ENCODE measurements at regions not wholly inside any gene's neighbourhood (a gene's known extent, or its start where the extent isn't known, plus 50 kb on each side); places are given as distances from the start of the nearest gene placed in this dataset.
"Not testable (repeated sequence)": the region's sequence is repeated elsewhere in the genome, so short reads cannot be mapped to it uniquely, and the experiment has no call there.

- no peak overlapping the region for H3K27ac Mint-ChIP-seq
- peaks cover 56% of the 10 kb centered on the region for H3K4me1 Mint-ChIP-seq (ENCODE audit: low read depth)
- no peak overlapping the region for H3K4me3 Mint-ChIP-seq
Measured at GRCh38 chr6:25130518-25130917, 148.7 kb upstream of the CARMIL1 start.

GRCh38 chr6:25132934-25133333, 146.2 kb upstream of the CARMIL1 start:
- intact Hi-C loops (cut with micrococcal nuclease) = no loop called here
- Mint-ChIP-seq H3K9me3 (peaks cover 18% of the 10 kb centered on the region), H3K27me3 (ENCODE audit: low read depth) (no peaks in the 10 kb centered on the region), H3K4me1 (ENCODE audit: low read depth) (peaks cover 56% of the 10 kb centered on the region), H3K4me3 (peak overlapping the region; percentile 47), H3K36me3 (ENCODE audit: low read depth) (peaks cover 85% of the 10 kb centered on the region), H3K27ac (no peak overlapping the region)
- DNase-seq = no peak
- CTCF ChIA-PET = interaction anchor here (0.5 to 1.4 kb wide), 2 partner anchors 61 to 220 kb away, joined by 3 read pairs; no protein-coding TSS in a partner anchor

More at GRCh38 chr6:25130518-25130917, 148.7 kb upstream of the CARMIL1 start:
- CTCF ChIA-PET = interaction anchor here (0.7 to 1.5 kb wide), 2 partner anchors 42 to 254 kb away, joined by 3 to 5 read pairs; no protein-coding TSS in a partner anchor
- H3K9me3 Mint-ChIP-seq = peaks cover 18% of the 10 kb centered on the region
- no peak for DNase-seq
- no peaks in the 10 kb centered on the region for H3K27me3 Mint-ChIP-seq (ENCODE audit: low read depth)
- intact Hi-C loops (cut with micrococcal nuclease) = no loop called here
- H3K36me3 Mint-ChIP-seq (ENCODE audit: low read depth) = peaks cover 75% of the 10 kb centered on the region

- Mint-ChIP-seq H3K9me3 (peaks cover 18% of the 10 kb centered on the region), H3K27me3 (ENCODE audit: low read depth) (no peaks in the 10 kb centered on the region), H3K4me1 (ENCODE audit: low read depth) (peaks cover 56% of the 10 kb centered on the region), H3K36me3 (ENCODE audit: low read depth) (peaks cover 82% of the 10 kb centered on the region), H3K27ac (no peak overlapping the region), H3K4me3 (peak overlapping the region; percentile 32)
- CTCF ChIA-PET = no interaction called here
- no peak for DNase-seq
- intact Hi-C loops (cut with micrococcal nuclease) = no loop called here
Measured at GRCh38 chr6:25133568-25133967, 145.6 kb upstream of the CARMIL1 start.

- Mint-ChIP-seq H3K36me3 (ENCODE audit: low read depth) (peaks cover 57% of the 10 kb centered on the region), H3K4me3 (peak overlapping the region; percentile 88), H3K27ac (peak overlapping the region; percentile 98), H3K4me1 (ENCODE audit: low read depth) (peaks cover 49% of the 10 kb centered on the region), H3K27me3 (ENCODE audit: low read depth) (no peaks in the 10 kb centered on the region), H3K9me3 (peaks cover 19% of the 10 kb centered on the region)
- peak; percentile 32 for DNase-seq
- CTCF ChIA-PET = interaction anchor here (0.6 kb wide), 1 partner anchor 745 kb away, joined by 5 read pairs; no protein-coding TSS in a partner anchor
- intact Hi-C loops (cut with micrococcal nuclease) = loop anchor here (5.0 kb wide), 1 partner anchor 270 kb away; no protein-coding TSS in a partner anchor
Measured at GRCh38 chr6:25136854-25137253, 142.3 kb upstream of the CARMIL1 start.

GRCh38 chr6:25137480-25137879, 141.7 kb upstream of the CARMIL1 start:
- CTCF ChIA-PET = no interaction called here

GRCh38 chr6:25137916-25138232, 141.3 kb upstream of the CARMIL1 start:
- CTCF ChIA-PET = interaction anchor here (0.6 to 1.2 kb wide), 2 partner anchors 67 to 113 kb away, joined by 3 to 5 read pairs; no protein-coding TSS in a partner anchor
- intact Hi-C loops (cut with micrococcal nuclease) = loop anchor here (1.0 to 5.0 kb wide), 22 partner anchors 9 to 883 kb away; partner anchors contain the start of gene TRIM38
- DNase-seq = peak; percentile 82
- peaks cover 48% of the 10 kb centered on the region for H3K36me3 Mint-ChIP-seq (ENCODE audit: low read depth)
- peaks cover 13% of the 10 kb centered on the region for H3K9me3 Mint-ChIP-seq
- no peaks in the 10 kb centered on the region for H3K27me3 Mint-ChIP-seq (ENCODE audit: low read depth)
- H3K27ac Mint-ChIP-seq = peak overlapping the region; percentile 98
- peaks cover 49% of the 10 kb centered on the region for H3K4me1 Mint-ChIP-seq (ENCODE audit: low read depth)
- H3K4me3 Mint-ChIP-seq = peak overlapping the region; percentile 88

More at GRCh38 chr6:25137480-25137879, 141.7 kb upstream of the CARMIL1 start:
- DNase-seq = no peak
- Mint-ChIP-seq H3K4me3 (peak overlapping the region; percentile 88), H3K27me3 (ENCODE audit: low read depth) (no peaks in the 10 kb centered on the region), H3K4me1 (ENCODE audit: low read depth) (peaks cover 49% of the 10 kb centered on the region), H3K36me3 (ENCODE audit: low read depth) (peaks cover 52% of the 10 kb centered on the region), H3K27ac (peak overlapping the region; percentile 98), H3K9me3 (peaks cover 17% of the 10 kb centered on the region)
- intact Hi-C loops (cut with micrococcal nuclease) = loop anchor here (5.0 kb wide), 1 partner anchor 270 kb away; no protein-coding TSS in a partner anchor

- Mint-ChIP-seq H3K27ac (peak overlapping the region; percentile 98), H3K4me1 (ENCODE audit: low read depth) (peaks cover 47% of the 10 kb centered on the region), H3K9me3 (peaks cover 9% of the 10 kb centered on the region), H3K36me3 (ENCODE audit: low read depth) (peaks cover 43% of the 10 kb centered on the region), H3K27me3 (ENCODE audit: low read depth) (no peaks in the 10 kb centered on the region), H3K4me3 (peak overlapping the region; percentile 88)
- intact Hi-C loops (cut with micrococcal nuclease) = loop anchor here (1.0 to 5.0 kb wide), 22 partner anchors 9 to 882 kb away; partner anchors contain the start of gene TRIM38
- CTCF ChIA-PET = interaction anchor here (0.6 to 1.2 kb wide), 3 partner anchors 49 to 114 kb away, joined by 3 to 5 read pairs (median 3); no protein-coding TSS in a partner anchor
- DNase-seq = peak; percentile 82
Measured at GRCh38 chr6:25138233-25138933, 140.8 kb upstream of the CARMIL1 start.

GRCh38 chr6:25138934-25139415, 140.2 kb upstream of the CARMIL1 start:
- DNase-seq = no peak
- Mint-ChIP-seq H3K27ac (peak overlapping the region; percentile 98), H3K36me3 (ENCODE audit: low read depth) (peaks cover 38% of the 10 kb centered on the region), H3K9me3 (peaks cover 5% of the 10 kb centered on the region), H3K4me1 (ENCODE audit: low read depth) (peaks cover 42% of the 10 kb centered on the region), H3K27me3 (ENCODE audit: low read depth) (no peaks in the 10 kb centered on the region), H3K4me3 (peak overlapping the region; percentile 88)
- intact Hi-C loops (cut with micrococcal nuclease) = loop anchor here (1.0 to 5.0 kb wide), 22 partner anchors 8 to 882 kb away; partner anchors contain the start of gene TRIM38
- CTCF ChIA-PET = interaction anchor here (1.0 to 1.2 kb wide), 2 partner anchors 49 to 114 kb away, joined by 3 to 5 read pairs; no protein-coding TSS in a partner anchor

- H3K4me1 Mint-ChIP-seq (ENCODE audit: low read depth) = peaks cover 37% of the 10 kb centered on the region
- CTCF ChIA-PET = interaction anchor here (1.0 kb wide), 1 partner anchor 50 kb away, joined by 3 read pairs; no protein-coding TSS in a partner anchor
- H3K4me3 Mint-ChIP-seq; H3K27me3 Mint-ChIP-seq (ENCODE audit: low read depth); DNase-seq; H3K9me3 Mint-ChIP-seq: not testable (repeated sequence)
- H3K27ac Mint-ChIP-seq = peak overlapping the region; percentile 98
- H3K36me3 Mint-ChIP-seq (ENCODE audit: low read depth) = peaks cover 32% of the 10 kb centered on the region
- intact Hi-C loops (cut with micrococcal nuclease) = loop anchor here (2.0 to 5.0 kb wide), 5 partner anchors 35 to 881 kb away; partner anchors contain the start of gene TRIM38
Measured at GRCh38 chr6:25139608-25140007, 139.6 kb upstream of the CARMIL1 start.

GRCh38 chr6:25142506-25142905, 136.7 kb upstream of the CARMIL1 start:
- Mint-ChIP-seq H3K4me3 (no peak overlapping the region), H3K27me3 (ENCODE audit: low read depth) (no peaks in the 10 kb centered on the region), H3K27ac (no peak overlapping the region), H3K4me1 (ENCODE audit: low read depth) (peaks cover 43% of the 10 kb centered on the region), H3K9me3 (peaks cover 1% of the 10 kb centered on the region), H3K36me3 (ENCODE audit: low read depth) (peaks cover 5% of the 10 kb centered on the region)
- CTCF ChIA-PET = no interaction called here
- DNase-seq = no peak
- intact Hi-C loops (cut with micrococcal nuclease) = no loop called here

GRCh38 chr6:25144919-25145318, 134.3 kb upstream of the CARMIL1 start:
- CTCF ChIA-PET = interaction anchor here (0.7 to 1.2 kb wide), 2 partner anchors 38 to 691 kb away, joined by 3 read pairs; no protein-coding TSS in a partner anchor

GRCh38 chr6:25147223-25147622, 132.0 kb upstream of the CARMIL1 start:
- H3K4me1 Mint-ChIP-seq (ENCODE audit: low read depth) = peaks cover 49% of the 10 kb centered on the region
- no peak for DNase-seq
- peak overlapping the region; percentile 55 for H3K27ac Mint-ChIP-seq
- no peak overlapping the region for H3K4me3 Mint-ChIP-seq
- CTCF ChIA-PET = interaction anchor here (0.7 to 0.9 kb wide), 2 partner anchors 12 to 97 kb away, joined by 3 read pairs; no protein-coding TSS in a partner anchor
- H3K27me3 Mint-ChIP-seq (ENCODE audit: low read depth) = no peaks in the 10 kb centered on the region
- H3K9me3 Mint-ChIP-seq = peaks cover 17% of the 10 kb centered on the region
- intact Hi-C loops (cut with micrococcal nuclease) = loop anchor here (1.0 kb wide), 2 partner anchors 9 to 19 kb away; no protein-coding TSS in a partner anchor
- peaks cover 3% of the 10 kb centered on the region for H3K36me3 Mint-ChIP-seq (ENCODE audit: low read depth)

More at GRCh38 chr6:25144919-25145318, 134.3 kb upstream of the CARMIL1 start:
- H3K27ac Mint-ChIP-seq = no peak overlapping the region
- H3K9me3 Mint-ChIP-seq = peaks cover 17% of the 10 kb centered on the region
- peaks cover 3% of the 10 kb centered on the region for H3K36me3 Mint-ChIP-seq (ENCODE audit: low read depth)
- no peaks in the 10 kb centered on the region for H3K27me3 Mint-ChIP-seq (ENCODE audit: low read depth)
- intact Hi-C loops (cut with micrococcal nuclease) = no loop called here
- peaks cover 43% of the 10 kb centered on the region for H3K4me1 Mint-ChIP-seq (ENCODE audit: low read depth)
- no peak for DNase-seq
- no peak overlapping the region for H3K4me3 Mint-ChIP-seq

Measured in activated naive CD4-positive, alpha-beta T cell treated with anti-CD3 and anti-CD28 coated beads for 36 hours (primary cell).